GM19324 (cell line): ENCODE measurements at regions not wholly inside any gene's neighbourhood (a gene's known extent, or its start where the extent isn't known, plus 50 kb on each side); places are given as distances from the start of the nearest gene placed in this dataset.

ENCODE experiments used
- ATAC-seq: cut with Tn5 transposase; IDR thresholded peaks from one replicate; pipeline ENCODE4 v1.9.1; 2021; ENCODE audit warnings: mild to moderate bottlenecking, moderate library complexity; ENCODE audit not compliant: unreplicated experiment, low FRiP score

DNA sequence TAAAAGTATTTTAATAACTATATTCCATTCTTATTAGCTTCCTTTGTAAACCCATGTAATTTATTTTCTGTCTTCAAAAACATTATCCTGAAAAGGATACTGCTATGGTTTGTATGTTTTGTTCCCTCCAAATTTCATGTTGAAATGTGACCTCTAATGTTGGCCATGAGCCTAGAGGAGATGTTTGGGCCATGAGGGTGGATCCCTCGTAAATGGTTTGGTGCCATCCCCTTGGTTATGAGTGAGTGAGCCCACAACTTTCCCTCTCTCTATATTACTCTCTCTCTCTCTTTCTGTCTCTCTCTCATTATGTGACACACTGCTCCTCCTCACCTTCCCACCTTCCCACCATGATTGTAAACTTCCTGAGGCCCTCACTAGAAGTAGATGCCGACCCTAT lies 357.7 kb downstream of the MFSD1 start:
- no peak for ATAC-seq

DNA sequence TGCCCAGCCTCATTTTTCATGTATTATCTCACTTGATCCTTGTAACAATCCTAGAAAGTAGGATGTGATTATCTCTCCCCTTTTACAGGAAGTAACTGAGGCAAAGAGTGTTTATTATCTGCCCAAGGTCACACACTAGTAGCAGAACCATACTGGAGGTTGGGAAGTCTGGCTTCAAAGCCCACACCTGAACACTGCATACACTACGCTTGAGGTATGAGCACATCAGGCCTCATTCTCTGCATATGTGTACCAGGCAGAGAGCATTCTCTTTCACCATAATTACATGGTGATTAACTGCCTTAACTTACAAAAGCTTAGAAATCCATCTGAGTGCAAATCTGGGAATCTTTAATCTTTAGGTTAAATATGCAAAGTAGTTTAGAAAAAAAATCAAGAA lies 361.8 kb downstream of the MFSD1 start:
- ATAC-seq = no peak

DNA sequence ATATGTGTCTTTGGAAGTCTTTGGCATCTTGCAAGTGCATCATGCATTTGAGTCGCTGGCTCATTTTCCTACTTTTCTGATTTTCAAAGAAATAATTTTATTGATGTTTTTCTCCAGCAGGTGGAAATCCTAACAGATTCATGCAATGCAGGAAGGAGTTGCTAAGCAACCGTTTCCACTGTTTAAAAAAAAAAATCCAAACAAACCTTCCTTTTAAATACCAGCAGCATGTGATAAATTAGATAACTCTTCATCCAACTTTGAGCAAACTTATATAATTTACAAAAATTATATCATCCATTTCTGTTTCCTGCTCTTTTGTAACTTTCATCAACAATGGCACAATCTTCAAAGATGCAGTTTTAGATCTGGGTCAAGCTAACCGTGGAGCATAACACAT lies 364.1 kb downstream of the MFSD1 start:
- no peak for ATAC-seq

DNA sequence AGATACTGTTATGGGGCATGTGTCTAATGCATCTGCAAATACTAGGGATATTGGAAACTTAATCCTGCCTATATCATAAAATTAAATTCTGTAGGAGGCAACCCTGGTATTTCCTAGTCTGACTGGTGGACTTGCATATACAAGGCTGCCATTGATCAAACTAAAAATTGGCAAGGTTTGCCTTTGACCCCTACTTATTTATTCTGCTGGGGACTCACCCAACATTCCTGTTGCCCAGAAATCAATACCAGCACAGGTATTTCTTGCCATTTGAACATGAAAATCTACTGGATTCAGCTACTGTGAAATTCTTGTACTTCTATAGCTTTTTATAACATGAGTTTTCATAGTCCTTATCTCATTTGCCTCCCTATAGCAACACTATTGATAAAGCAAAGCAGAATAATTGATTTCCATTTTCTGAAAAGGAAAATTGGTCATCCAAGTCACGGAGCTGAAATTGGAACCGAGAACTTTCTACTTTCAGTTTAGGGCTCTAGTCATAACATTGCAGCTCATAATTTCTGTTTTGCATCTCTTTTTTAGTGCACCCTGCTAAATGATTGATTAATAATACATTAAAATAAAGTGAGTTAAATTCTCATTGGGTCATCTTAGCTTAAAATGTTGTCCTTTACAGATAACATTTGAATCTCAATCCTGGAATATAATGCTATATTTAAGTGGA lies 365.2 kb downstream of the MFSD1 start:
- ATAC-seq = no peak

DNA sequence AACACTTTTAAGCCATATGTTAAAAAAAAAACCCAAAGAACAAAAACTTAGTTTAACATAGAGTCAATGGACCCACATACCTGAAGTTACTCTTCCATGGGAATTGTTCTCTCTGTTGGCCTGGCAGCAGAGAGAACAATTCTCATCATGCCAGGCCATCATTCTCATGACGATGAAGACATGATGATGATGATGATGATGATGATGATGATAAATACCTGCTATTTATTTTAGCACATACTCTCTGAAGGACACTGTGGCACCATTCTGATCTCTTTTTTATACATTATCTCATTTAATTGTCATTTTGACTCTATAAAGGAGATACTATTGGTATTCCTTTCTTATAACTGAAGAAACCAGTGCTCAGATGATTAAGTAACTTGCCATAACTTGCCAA lies 366.9 kb downstream of the MFSD1 start:
- no peak for ATAC-seq

DNA sequence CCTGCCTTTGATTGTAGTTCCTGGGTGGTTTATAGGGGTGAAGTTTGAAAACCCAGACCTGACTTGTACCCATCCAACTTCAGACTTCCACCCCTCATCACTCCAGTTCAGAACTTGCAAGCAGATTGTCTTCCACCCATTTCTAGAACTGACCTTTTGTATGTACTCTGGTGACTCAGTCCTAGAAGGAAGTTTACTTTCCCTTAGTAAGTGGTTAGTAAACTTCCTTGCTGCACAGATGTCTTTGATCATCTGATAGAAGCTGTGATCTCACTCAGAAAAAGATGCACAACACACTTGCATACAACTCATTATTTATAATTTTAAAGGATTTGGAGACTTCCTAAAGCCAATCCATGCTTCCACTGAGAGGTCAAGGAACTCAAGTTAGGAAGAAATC lies 368.0 kb downstream of the MFSD1 start:
- ATAC-seq = no peak

DNA sequence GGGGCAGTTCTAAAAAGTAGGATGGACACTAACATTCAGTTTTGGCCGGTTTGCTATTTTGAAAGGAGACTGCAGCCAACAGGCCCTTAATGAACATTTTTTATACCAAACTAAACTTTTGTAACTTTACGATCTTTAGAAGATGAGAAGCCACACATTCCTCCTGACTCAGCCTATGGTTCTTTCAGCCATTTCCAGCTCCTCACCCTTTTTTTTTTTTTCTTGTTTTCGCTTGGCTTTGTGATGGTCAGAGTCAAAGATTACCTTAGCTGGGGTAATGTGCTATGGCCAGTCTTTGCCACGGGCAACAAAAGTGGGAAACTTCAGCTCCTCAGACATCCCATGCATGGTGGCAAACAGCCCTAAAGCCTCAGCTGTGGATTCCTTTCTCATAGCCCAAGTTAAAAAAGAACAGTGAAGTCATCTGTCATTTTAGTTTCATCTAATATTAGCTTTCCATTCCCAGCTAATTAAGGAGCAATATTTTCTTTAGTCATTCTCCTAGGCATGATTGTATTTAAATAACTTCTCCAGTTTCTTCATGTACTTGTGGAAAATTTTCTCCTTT lies 368.7 kb downstream of the MFSD1 start:
- no peak for ATAC-seq

DNA sequence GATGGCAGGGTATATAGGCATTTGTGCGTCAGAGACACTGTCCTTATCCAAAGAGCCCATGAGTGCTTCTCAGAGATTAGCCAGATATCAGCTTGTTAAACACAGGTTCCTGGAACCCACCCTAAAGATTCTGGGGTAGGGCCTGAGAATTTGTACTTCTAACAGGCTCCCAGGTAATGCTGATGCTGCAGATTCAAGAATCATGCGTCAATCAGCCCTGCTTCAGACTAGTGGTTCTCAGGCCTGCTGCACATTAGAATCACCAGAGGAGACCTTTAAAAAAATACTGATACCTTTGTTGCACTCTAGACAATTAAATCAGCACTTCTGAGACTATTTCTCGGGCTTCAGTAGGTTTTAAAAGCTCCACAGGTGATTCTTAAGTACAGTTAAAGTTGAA lies 369.5 kb downstream of the MFSD1 start:
- ATAC-seq = no peak

DNA sequence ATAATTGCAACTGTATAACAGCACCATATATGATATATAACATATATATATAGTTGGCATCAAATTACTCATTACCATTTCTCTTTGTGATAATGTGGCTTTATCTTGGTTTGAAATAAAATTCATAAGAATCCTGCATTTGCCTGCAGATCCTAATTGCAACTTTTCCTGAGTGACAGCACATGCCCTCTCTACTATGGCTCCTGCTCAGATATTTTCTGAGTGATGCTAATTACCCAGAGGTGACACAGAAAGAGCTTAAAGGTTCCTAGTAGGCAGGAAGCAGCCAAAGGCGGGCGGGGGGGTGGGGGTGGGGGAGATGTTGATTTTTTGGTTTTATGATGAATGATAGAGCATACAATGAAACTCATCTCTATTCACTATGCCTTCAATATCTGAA lies 370.6 kb downstream of the MFSD1 start:
- no peak for ATAC-seq

DNA sequence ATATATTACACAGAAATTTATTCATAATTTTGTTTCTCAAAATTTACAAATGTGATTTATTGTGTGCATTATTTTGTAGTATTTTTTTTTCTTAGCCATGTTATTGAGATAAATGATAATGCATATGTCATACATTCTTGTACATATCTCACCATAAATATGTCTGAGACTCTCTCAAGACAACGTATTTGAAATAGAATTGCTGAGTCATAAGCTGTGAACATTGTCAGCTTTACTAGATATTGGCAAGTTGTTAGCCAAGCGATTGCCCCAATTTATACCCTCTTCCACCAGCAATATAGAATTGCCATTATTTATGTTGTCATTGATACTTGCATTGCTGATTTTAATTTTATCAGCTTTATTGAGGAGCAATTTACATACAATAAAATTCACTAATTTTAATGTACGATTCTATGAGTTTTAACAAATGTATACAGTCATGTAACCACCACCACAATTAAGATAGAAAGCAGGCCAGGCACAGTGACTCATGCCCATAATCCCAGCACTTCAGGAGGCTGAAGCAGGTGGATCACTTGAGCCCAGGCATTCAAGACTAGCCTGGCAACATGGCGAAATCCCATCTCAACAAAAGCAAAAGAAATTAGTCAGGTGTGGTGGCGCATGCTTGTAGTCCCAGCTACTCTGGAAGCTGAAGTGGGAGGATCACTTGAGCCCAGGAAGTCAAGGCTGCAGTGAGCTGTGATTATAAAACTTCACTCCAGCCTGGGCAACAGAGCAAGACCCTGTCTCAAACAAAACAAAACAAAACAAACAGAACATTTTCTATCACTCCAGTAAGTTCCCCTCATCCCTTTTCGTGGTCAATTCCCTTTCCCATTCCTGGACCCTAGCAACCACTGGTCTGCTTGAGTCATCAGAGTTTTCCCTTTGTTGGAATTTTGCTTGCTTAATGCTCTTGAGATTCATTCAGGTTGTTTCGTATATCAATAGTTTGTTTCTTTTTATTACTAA lies 373.1 kb downstream of the MFSD1 start:
- ATAC-seq = no peak

DNA sequence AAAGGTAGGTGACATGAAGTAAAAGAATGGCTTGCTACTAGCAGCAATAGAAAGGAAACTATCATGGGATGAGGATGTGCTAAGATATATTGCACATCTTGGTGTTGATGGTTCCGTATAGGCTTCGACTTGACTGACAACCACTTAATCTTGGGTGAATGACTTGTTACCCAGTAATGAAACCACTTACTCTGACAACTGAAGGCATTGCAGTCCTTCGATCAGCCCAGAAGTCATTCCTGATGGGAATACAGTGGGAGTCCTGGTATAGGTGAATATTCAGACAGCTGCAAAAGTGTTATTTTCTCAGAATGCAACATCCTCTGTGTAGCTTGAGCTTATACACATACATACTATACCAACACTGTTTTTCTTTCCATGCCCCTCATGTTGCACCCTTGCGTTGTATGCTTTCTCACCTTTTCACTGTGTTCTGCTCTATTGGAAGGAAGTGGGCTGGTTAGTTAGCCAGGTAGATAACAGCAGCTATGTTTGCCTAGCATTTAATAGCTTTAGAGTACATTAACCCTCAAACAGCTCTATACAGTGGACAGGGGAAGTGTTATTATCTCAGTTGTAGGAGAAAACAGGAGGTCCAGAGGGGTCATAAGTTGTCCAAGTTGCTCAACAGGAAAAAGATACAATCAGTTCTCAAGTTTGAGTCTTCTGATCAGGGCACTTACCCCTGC lies 376.5 kb downstream of the MFSD1 start:
- ATAC-seq = no peak

DNA sequence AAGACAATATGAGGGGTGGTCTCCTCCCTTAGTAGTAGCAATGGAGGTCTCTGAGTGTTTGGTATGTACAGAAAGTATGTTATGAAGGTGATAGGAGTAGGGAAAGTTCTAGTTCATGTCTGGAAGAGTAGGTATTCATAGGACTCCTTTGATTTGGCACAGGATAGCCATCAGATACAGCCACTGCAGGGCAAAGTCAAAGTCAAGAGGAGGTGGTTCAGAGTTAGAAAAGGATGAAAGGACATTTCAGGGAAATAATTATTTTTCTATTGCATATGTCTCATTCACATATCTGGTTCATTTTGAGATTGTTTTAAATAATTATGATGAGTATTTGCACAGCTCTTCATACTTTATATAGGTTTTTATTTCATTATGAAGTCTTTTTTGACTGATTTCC lies 381.1 kb downstream of the MFSD1 start:
- no peak for ATAC-seq

DNA sequence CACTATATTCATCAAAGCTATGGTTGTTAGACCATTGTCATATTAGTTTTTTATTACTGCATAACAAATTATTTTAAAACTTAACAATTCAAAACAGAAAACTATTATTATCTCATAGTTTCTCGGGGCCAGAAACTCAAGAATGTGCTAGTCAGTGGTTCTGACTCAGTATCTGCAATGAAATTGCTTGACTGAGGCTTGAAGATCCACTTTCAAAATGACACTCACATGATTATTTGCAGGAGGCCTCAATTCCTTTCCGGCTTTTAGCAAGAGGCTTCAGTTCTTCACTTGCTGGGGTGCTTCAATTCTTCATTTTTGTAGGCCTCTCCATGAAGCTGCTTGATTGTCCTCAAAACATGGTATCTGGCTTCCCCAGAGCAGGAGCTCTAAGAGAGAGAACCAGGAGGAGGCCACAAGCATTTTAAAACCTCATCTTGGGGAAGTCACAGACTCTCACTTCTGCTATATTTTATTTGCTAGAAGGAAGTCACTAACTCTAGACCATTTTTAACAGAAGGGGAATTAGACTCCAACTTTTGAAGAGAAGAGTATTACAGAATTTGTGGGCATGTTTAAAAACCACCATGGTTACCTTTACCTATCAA lies 383.7 kb downstream of the MFSD1 start:
- ATAC-seq = peak; percentile 59

DNA sequence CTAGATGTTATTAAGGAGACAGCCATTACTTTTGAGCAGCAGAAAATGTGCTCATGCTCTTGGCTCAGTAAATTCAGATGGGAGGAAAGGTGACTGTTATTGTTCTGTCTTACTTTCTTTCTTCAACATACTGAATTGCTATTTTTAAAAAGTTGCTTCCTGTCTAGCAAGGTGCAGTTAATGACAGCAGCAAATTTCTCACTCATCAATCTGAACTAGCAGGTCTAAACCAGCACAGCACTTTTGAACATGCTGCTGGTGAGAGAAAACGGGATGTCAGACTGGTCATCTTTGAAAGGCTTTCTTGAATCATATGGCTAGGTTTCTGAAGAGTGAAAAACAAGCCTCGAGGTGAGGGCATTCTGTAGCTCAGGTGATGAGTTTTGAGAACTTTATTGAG lies 384.7 kb downstream of the MFSD1 start:
- ATAC-seq = peak; percentile 69

DNA sequence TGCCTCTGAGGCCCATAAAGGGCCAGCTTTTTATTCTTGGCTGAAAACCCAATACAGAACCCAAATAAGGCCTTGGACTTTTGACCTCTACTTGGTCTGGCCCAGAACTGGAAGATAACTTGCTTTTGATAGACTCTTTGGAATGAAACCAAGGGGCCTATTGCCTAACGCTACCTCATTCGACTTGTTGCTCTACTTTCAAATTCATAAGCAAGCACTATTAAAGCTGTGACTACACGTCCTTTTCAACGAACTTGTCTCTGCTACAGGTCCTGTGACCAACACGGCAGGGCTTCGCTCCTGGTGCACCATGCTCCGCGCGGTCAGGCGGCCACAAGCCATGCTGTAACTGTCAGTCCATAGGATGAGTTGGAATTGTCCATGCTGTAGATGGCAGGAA lies 385.4 kb downstream of the MFSD1 start:
- no peak for ATAC-seq

DNA sequence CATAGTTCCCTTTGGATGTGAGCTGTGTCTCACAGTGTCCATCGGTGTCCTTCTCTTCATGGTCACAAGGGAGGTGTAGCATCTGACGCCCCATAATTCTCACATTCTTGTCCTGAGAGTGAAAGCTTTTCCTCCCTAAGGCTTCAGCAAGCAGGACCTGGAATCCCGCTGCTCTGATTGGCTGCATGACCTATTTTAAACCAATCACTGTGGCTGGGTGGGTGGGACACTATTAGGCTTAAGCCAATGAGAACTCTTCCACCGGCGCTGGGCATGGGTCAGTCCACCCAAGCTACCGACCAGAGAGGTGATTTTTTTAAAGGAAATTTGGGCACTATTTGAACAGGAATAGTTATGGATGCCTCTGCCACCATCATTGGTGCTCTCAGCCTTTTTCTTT lies 385.9 kb downstream of the MFSD1 start:
- no peak for ATAC-seq

DNA sequence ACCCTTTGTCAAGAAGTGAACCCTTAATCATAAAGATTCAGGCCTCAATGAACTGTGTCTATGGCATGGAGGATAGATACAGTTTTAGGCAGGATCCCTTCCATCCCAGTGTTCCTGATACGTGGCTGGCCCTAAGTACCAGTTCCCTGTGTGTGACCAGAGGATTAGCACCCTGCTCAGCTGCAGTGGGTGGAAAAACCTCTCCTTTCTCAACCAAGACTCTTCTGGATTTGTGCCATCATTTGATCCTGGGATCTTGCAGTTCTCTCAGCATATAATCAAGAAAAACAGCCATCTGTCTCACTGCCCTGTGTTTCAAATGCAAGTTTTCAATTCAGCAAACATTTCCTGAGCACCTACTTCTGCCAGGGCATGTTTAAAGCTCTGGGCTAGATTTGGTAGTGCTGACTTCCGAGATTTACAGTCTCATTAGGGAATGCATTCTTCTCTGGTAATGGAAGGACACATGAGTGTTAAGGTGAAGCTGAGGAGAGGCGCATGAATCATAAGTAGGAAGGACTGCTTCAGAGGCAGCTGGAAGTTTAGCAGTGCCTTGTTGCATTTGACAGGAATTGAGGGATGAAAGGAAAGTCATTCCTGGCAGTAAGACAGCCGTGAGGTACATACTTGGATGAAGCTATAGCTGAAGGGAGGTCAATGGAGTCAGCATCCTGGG lies 388.3 kb downstream of the MFSD1 start:
- ATAC-seq = no peak

DNA sequence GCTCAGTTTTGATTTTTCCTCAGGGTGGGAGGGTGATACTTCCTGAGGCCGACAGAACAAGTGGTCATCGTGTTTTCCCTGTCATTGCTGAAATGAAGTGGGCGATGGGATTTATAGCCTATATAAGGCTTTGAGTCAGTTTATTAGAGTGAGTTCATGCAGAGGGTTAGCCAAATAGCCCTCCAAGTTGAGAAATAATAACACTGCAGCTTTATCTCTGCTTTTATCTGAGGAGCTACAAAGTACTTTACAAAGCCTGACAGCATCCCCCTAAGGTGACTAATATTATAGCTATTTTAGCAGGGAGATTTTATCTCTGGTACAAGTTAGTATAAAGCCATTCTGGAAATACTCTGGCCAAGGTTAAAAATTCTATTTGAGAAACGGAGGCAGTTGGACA lies 389.6 kb downstream of the MFSD1 start:
- no peak for ATAC-seq

DNA sequence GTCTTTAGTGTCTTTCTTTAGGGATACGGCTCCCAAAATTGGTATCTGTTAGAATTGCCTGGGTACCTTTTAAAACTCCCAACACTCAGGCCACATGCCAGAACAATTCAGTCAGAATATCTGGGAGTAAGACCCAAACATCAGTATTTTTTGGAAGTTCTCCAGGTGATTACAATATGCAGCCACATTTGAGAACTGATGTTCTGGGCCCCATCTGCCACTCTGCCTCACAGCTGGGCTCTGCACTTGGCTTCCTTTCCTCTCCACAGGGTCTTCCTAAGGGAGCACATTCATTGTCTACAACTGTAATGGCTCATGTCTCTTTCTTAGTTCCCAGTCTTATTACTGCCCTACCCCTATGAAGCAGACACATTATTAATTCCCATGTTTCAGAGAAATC lies 394.5 kb downstream of the MFSD1 start:
- ATAC-seq = no peak

DNA sequence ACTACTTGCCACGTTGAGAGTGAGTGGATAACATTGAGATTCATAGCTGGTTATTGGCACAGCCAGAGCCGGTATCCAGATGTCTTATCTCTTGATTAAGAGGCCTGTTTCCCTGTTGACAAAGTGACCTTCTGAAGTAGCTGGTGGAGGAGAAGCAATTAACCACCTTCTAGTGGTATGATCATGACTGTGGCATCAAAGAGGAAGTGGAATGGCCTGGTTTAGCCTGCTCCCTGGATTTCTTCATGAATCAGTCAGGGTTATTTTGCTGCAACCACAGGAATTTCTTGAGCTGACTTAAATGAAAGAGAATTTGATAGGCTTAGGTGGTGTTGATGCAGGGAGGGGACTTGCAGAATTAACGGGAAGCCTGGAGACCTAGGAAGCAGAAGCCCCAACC lies 398.3 kb downstream of the MFSD1 start:
- no peak for ATAC-seq
